HG02759 (cell line): ENCODE measurements at regions not wholly inside any gene's neighbourhood (a gene's known extent, or its start where the extent isn't known, plus 50 kb on each side); places are given as distances from the start of the nearest gene placed in this dataset.

Source experiments
- ATAC-seq: cut with Tn5 transposase; IDR thresholded peaks from one replicate; pipeline ENCODE4 v1.9.1; 2021; ENCODE audit warnings: mild to moderate bottlenecking, moderate library complexity; ENCODE audit not compliant: unreplicated experiment

DNA sequence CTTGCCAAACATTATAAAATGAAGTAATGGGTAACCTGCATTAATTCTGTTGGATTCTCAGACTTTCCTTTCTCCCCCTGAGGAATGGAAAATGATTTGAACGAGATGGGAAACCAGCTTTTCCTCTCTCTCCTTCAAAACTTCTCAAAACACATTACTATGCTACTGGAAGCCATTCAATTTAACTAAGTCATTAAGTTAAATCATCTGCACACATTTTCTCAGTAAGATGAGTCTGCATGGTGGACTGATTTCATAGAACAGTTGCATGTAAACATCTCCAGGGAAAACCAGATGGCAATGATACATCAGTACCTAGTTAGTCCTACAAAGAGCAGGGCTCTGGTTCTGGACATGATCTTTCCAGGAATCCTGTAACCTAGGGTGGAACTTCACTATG is 59.9 kb downstream of the BMP4 start:
- no peak for ATAC-seq

DNA sequence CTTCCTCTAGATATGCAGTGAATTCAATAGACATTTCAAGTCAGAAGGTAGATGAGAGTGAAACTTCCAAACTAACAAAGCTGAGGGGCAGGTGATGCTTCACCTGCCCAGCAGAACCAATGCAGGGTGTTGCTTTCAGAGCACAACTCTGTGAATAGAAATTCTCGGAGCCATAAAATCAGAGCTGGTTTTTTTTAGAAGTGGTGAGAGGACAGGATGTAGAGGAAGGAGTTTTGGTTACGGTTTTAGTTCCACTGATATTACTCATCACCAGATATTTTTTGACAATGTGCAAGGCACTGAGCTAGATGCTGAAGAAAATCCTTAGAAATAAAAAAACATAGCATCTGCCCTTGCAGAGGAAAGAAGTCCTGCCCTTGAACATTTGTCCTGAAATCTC is 62.2 kb downstream of the BMP4 start:
- no peak for ATAC-seq

DNA sequence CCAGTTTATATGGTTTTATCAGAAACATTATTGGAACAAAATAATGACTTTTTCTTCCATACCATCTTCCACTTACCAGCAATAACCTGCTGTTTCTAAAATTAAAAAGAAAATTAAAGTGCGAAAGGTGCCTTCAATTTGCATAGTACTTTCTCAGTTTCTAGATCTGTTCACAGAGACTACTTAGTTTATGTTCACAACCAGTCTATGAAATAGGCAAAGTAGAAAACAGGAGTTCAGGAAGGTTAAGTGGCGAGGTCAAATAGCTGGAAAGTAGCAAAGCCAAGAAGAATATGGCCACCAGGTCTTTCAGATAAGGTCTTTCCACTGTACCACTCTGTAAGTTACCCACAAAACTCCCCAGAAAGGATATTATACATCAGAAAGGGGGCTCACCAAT is 63.3 kb downstream of the BMP4 start:
- no peak for ATAC-seq

DNA sequence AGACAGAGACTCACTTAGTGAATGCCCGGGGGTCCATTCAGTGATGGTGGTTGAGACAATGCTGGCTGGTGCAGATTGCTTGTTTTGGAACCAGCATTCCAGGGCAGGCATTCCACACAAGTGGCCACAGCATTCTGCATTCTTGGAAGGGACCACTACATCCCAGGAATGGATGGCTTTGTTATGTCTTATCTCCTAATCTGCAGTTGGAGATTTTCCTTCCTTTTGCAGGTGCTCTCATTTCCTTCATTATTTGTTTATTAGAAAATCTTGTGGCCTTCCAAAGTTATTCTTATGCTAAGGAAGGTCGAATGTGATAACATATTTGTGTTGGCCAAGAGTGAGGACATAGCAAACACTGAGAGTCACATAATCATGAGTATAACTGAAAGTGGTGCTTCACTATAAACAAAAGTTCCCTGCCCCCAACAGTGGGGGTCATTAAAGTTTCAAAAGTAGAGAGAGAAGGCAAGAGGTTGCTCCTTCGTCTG is 66.0 kb downstream of the BMP4 start:
- no peak for ATAC-seq

DNA sequence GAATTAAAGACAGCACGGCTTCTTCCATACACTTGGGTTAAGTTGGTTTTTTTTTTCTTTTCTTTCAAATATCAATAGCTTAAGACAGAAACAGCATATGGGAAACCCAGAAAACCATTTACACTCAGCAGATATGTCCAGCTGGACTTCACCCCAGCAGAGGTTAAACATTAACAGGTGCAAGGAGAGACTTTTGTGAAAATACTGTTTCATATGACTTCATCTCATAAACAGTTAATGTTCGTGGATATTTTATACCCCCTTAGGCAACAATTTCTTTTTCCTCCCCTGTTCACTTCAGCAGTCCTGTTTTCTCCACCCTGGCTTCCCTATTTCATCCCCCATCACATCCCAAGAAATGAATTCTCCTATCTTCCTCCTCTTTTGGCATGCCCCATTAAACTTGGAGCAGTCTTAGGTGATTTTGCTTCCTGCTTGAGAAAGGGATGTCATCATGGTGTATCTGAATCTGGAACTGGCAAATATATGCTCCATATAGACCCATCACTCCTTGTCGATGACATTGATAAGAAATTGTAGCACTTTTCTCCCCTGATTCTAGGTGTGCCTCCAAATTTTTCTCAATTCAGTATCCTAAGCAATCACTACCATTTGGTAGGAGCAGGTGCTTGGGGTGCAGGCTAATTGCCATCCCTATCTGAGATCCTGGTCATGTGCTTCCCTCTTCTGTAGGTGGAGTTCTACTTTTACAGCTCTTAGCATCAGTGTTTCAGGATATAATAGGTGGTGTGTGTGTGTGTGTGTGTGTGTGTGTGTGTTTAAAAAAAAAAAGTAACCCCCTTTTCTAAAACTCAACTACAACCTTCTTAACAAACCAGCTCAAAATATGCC is 67.9 kb downstream of the BMP4 start:
- no peak for ATAC-seq

DNA sequence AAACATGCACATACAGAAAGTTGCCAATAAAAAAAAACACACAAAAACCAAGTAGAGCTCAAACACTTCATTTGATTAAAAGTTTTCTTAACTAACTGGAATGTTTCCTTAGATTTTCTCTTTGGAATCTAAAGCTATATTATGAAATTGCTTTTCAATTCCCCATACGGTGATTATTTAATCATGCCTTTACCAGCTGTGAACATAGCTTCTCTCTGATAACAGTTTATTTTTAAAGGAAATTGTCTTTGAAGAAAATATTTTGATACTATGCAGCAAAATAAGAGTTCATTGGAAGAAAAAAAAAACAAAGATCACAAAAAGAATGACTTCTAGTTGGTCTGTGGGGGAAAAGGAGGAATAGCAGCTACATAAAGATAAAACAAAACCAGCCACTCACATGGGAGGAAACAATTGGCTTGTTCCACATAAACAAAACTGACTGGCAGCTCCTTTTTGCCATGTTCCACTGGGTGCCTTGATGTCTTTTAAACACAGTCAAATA is 71.4 kb downstream of the BMP4 start:
- ATAC-seq = no peak

DNA sequence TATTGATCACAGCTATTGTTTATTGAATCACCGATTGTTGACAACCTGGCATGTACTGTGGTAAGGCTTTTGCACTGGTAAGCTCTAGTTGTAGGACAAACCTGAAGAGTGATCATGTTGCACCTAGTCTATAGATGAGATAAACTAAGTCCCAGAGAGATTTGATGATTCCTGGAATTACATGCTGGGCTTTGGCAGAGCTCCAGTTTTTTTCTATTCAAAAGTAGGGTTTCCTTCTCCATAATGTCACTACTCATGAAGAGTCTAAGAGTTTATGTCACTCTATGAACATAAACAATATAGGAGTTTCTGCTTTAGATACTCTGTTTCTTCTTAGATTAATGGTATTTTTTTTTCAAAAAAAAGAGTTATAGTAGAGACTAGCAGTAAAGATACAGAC is 72.0 kb downstream of the BMP4 start:
- no peak for ATAC-seq

DNA sequence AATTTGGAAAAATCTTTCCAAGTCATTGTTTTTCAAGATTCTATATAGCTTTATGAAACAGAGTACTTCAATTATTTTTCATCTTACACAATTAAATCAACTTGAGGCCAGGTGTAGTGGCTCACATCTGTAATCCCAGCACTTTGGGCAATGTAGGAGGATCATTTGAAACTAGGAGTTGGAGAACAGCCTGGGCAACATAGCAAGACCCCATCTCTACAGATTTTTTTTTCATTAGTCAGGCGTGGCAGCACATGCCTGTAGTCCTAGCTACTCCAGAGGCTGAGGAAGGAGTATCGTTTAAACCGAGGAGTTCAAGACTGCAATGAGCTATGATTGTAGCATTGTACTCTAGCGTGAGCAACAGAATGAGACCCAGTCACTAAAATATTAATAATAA is 72.9 kb downstream of the BMP4 start:
- no peak for ATAC-seq

DNA sequence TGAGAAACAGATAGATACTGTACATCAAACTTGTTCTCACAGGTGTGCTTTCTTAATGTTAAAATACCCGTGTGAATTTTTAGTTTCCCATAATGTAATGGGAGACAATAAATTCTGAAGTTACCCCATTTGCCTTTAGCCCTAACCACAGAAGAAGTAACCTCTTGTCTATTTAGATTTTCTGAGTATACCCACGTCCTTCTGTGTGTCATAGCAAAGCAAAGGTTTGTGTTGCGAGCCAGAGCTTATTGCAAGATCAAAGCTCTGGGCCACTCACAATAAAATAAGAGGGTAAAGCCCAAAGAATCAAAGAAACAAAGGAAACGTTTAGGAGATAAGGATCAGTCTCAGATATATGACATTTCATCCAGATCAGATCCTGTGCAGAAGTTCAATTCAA is 73.9 kb downstream of the BMP4 start:
- no peak for ATAC-seq

DNA sequence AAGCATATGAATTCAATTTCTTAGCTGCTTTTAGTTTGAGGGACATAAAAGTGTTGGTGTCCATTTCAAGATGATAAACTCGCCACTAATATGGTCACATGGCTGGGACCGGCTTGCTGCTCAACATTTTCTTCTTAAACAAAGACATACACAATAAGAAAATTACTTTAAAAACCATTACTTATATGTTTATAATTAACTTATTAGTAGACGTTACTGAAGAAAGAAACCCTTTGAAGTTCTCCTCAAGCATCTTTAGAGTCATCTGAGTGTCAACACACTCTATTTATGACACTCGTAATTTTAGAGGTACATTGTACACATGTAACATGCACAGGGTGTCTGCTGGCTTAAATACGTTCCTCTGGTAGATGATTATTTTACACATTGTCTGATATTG is 74.7 kb downstream of the BMP4 start:
- ATAC-seq = no peak

DNA sequence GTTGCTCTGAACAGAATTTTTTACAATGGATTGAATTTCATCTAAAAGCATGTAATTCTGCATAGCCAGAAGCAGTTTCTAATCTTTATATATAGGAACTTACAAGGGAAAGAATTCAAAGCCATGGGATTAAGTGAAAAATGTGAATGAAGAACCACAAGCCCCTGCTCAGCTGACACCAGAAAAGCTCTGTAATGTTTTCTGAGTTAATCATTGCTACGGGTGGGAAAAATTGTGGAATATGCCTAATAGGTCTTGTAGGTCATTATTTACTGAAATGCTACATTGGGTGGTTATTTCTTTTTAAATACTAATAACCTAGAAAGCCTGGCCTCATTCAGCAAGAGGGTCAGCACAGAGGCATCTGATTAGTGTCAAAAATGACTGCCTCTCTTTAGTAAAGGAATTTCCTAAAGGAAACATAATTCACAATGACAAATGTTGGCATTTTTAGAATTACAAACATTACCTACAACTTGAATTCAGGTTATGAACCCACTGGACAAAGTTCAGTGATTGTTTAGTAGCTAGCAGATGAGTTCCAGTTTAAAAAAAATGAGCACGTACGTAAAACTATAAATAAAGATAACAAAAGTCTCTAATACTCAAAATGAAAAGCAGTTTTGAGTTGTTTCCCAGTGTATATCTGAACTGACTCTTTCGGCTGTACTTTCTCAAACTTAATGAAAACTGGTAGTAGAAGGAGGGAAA is 75.3 kb downstream of the BMP4 start:
- ATAC-seq = no peak

DNA sequence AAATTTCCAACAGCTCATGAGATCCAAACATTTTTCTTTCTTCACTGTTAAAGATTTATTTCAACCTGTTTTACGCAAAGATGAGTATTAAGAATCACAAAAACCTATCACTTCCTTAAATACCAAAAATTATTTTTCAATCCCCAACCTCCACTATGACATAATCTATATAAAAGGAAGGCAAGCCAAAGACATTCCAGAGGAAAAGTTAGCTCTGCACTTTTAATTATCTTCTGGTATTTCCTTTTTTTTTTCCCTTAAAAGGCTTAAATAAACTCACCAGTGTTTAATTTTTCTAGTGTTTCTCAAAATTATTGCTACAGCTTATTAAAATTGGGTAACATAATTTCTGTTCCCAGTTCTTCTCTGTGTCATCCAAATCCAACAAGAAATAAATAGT is 75.9 kb downstream of the BMP4 start:
- no peak for ATAC-seq

DNA sequence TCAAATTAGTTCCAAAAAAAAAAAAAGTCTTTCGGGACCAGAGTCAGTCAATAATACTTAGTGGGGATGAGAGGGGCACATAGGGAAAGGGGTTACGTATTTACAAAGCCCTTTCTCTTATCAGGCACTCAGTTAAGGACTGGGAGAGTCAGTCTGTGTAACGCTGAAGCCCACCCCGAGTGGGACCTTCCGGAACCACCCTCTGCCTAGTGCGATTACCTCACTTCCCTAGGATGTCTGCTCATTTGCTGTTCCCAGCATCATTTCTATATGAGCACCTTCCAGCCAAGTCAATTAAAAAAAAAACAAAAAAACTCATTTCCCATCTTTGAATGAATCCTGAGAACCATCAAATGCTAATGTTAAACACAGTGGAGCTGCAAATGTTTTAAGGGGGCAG is 76.9 kb downstream of the BMP4 start:
- ATAC-seq = no peak

DNA sequence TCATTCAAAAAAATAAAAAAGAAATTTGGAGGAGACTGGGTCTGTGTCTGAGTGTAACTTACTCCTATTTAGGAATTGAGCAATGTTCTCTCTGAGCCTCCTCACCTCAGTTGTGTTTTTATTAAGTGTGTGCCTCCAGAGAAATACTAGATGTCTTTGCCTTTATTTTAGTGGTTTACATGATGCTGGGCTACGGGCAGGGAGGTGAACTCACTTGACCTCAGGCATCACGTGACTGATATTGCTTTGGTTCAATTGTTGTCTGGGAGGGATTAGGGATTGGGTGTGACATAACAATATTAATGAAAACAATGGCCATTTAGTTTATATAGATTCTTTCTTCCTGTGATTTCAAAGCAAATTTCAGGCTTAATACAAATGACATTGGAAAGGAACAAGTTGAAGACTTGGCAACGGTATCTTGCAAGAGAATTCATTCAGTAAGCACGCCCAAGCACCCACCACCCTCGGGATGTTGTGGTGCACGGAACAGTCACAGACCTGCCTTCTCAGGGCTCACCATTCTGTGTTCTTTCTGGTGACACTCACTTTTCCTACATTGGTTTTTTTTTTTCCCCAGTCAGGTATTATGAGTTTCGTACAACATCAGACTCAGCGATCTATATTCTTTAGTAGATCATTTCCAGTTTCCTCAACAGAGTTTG is 77.5 kb downstream of the BMP4 start:
- no peak for ATAC-seq

DNA sequence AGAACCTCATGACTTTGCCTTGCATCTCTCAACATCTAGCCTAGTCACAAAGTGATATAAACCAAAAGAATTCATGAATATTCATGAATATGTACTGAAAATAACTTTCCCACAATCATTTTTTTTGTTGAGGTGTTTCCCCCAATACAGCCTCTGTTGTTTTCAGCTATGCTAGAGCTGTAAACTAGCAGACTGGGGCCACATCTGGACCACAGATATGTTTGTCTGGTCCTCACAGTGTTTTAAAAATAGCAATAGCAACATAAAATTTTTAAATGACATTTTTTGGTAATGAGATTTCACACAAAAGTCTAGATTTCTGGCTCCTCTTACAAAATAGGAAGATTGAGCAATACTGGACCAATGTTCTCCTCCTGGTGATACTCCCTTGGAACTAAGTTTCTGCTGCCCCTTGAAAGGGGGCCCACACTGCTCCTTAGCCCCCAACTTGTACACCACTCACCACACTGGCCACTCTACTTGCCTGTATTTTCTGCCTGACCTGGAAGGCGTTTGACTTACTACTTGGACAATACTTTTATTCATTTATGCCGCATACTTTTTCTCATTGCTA is 81.2 kb downstream of the BMP4 start:
- no peak for ATAC-seq

DNA sequence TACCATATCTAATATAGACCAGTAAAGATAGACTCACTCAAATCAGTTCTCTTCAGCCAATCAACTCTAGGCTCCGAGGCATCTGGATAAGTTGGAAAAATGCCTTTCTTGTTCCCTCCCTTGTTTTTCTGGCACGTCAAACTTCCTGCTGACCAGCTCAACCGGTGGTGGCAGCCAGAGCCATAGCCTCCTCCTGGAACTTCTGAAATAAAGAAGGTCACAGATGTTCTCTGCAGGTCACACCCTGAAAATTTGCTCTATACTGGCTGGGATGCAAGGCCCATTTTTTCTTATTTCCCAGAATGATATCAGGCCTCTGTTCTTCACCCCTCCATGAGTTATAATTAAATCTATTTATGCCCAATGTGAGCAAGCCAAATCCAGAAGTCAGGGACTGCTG is 81.9 kb downstream of the BMP4 start:
- no peak for ATAC-seq

DNA sequence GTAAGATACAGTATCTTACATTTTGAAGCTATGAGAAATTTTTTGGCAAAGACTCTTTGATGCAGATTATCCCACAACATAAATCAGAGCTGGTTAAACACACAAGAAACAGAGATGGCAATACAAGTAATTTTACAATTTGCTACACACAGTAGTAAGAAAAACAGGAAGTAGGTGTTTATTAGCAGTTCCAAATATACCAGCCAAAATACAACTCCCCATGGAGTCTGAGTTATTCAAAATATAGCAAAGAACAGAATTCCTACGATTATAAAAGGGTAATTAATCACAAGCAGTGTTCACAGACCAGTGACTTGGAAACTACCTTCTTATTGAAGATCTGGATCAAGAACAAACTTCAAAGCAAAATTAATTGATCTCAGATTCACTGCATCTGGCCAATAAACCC is 83.9 kb downstream of the BMP4 start:
- no peak for ATAC-seq

DNA sequence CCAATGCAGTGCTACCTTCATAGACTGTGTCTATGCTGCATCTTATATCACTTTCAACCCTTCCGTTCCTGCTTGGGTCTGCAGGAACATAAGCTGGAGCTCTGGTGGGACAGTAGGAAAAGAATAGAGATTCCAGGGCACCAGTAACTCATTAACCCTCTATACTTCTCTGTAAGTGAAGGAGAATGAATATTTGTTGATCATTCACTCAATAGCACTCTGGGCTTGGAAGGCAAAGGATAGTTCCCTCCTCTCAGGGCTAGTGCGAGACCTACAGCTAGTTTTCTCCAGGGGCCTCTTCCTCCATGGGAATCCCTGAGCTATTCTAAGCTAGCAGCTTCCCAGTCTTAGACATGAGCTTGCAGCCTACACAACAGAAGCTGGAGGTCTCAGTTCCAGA is 84.7 kb downstream of the BMP4 start:
- ATAC-seq = no peak

DNA sequence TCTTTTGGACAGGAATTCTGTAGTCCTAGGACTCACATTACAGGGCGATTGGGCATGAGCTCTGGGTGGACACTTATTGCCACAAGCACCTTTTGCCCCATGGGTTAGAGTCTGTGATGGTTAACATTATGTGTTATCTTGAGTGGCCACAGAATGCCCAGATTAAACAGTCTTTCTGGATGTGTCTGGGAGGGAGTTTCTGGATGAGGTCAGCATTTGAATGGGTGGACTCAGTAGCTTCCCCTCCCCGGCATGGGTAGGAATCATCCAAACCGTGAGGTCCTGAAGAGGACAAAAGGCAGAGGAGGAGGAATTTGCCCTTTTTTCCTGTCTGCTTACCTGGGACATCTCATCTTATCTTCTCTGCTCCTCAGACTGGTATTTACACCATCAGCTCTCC is 85.6 kb downstream of the BMP4 start:
- no peak for ATAC-seq

DNA sequence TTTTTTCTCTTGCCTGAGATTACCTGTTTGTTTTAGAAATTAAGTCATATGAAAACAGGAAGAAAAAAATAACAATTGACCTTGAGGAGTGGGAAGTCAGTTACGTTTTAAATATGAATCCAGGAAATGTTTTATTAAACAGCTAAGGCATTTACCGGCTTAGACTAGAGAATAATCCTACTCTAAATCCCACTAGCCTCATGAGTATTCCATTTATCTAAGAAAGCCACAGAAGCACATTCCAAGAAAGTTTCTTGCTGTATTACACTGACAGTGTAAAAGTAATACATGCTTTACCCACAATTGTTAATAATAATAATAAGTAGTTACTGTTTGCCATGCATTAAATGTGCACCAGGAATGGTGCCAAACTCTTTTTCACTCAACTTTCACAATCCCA is 90.9 kb downstream of the BMP4 start:
- no peak for ATAC-seq

DNA sequence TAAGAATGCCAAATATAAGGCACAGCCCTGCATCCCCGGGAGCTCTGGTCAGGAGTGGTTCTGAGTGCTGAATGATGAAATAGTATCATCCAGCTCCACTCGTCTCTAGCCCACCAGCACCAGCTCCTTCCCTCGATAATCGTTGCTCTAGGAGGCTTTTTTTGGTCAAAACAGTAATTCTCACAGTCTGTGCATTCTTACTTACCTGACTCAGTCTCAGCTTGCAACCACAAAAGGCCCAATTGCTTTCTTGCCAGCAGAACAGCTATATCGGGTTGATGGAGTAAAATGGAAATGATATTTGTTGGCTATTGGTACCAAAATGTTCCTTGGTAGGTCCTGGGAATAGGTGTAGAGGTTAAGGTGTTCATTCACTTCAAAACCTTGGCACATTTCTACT is 94.8 kb downstream of the BMP4 start:
- ATAC-seq = no peak
